Naive B cell (primary cell): ENCODE measurements at regions not wholly inside any gene's neighbourhood (a gene's known extent, or its start where the extent isn't known, plus 50 kb on each side); places are given as distances from the start of the nearest gene placed in this dataset.
A peak's percentile ranks its signal among the peaks of the same experiment; 100 is the strongest.

Experiments used
- ATAC-seq, 2 donors: fragments of 150-1000 bp; cut with Tn5 transposase; 2 replicates each; pipeline ENCODE4 v1.10.0; 2021; ENCODE audit warnings: low read depth in 2 of 2, mild to moderate bottlenecking in 2 of 2, moderate library complexity in 2 of 2
- DNase-seq: peaks from one replicate; pipeline ENCODE4 v3.0.0; 2022
- H3K27ac Mint-ChIP-seq, 6 donors: one replicate each; pipeline ENCODE4 v1.8.0; 2020 to 2022; ENCODE audit warnings: mild to moderate bottlenecking in 6 of 6, mixed read lengths in 6 of 6, moderate library complexity in 5 of 6, inconsistent platforms in 2 of 6
- H3K27me3 Mint-ChIP-seq, 3 donors: one replicate each; pipeline ENCODE4 v1.8.0; 2021 to 2022; ENCODE audit warnings: mixed read lengths in 3 of 3, mild to moderate bottlenecking in 1 of 3
- H3K36me3 Mint-ChIP-seq, 2 donors: one replicate each; pipeline ENCODE4 v1.8.0; 2020 to 2022; ENCODE audit warnings: mixed read lengths in 2 of 2, inconsistent platforms in 1 of 2, mild to moderate bottlenecking in 1 of 2
- H3K4me1 Mint-ChIP-seq, 3 donors: one replicate each; pipeline ENCODE4 v1.8.0; 2020 to 2022; ENCODE audit warnings: mixed read lengths in 3 of 3, inconsistent platforms in 1 of 3, mild to moderate bottlenecking in 1 of 3, moderate library complexity in 1 of 3
- H3K4me3 Mint-ChIP-seq, 8 donors: one replicate each; pipeline ENCODE4 v1.8.0; 2020 to 2022; ENCODE audit warnings: mild to moderate bottlenecking in 8 of 8, mixed read lengths in 8 of 8, moderate library complexity in 8 of 8, inconsistent platforms in 2 of 8
- H3K9me3 Mint-ChIP-seq, 7 donors: one replicate each; pipeline ENCODE4 v1.8.0; 2020 to 2022; ENCODE audit warnings: mixed read lengths in 7 of 7, mild to moderate bottlenecking in 5 of 7, inconsistent platforms in 2 of 7, moderate library complexity in 1 of 7

DNA sequence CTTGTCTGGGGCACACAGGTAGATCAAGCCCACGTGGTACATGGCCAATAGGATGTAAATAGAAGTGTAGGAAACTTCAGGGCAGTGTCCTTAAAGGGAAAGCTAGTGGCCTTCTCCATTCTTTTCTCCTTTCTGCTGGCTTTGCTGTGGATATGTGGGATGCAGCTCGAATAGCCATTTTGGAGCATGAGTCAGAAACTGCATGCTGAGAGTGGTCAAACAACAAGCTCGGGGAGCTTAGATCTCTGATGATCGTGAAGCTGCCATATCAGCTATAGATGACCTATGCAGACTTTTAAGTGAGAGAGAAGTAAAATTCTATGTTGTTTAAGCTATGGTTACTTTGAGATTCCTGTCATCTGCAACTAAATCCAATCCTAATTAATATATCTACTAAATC, 241.3 kb upstream of the DAAM1 start:
- no peak for ATAC-seq
- H3K4me1 Mint-ChIP-seq, result no peaks in the 10 kb centered on the region
- H3K27me3 Mint-ChIP-seq, result no peaks in the 10 kb centered on the region
- H3K9me3 Mint-ChIP-seq, result peaks cover 0 to 10% (median 3%) of the 10 kb centered on the region in 7 donors
- H3K4me3 Mint-ChIP-seq, result no peak overlapping the region
- DNase-seq, result no peak
- H3K36me3 Mint-ChIP-seq, result no peaks in the 10 kb centered on the region
- H3K27ac Mint-ChIP-seq, result no peak overlapping the region

DNA sequence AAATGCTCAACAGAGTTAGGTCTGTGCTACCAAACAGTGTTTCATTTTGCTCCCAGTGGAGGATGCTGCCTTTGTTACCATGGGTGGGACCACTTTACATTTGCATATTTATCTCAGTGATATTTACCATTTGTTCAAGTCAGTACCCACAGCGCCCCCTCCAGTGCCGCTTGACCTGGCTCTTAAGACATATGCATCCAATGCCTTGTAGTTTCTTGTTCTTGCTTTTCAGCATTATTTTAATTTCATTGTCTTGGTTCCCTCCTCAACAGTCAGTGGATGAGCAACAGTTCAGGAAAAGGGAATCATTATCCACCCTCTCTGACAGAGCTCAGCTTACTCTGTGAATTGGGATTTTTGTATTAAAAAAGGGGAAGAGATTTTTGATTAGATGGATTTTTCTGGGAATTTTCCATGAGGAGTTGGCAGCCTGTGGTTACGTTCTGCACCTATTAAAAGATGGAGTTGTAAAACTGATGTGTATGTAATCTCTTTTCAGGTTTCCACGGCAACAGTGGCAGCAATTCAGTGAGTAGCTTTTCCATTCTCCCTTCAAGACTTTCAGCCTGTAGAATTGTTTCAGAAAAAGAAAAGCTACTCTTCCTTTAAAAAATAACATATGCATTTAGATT, 240.5 kb upstream of the DAAM1 start:
- DNase-seq (no peak), ATAC-seq (no peak)
- Mint-ChIP-seq H3K36me3 (no peaks in the 10 kb centered on the region), H3K4me3 (no peak overlapping the region), H3K27me3 (no peaks in the 10 kb centered on the region), H3K27ac (no peak overlapping the region), H3K9me3 (peaks cover 0 to 13% (median 3%) of the 10 kb centered on the region in 7 donors), H3K4me1 (no peaks in the 10 kb centered on the region)

DNA sequence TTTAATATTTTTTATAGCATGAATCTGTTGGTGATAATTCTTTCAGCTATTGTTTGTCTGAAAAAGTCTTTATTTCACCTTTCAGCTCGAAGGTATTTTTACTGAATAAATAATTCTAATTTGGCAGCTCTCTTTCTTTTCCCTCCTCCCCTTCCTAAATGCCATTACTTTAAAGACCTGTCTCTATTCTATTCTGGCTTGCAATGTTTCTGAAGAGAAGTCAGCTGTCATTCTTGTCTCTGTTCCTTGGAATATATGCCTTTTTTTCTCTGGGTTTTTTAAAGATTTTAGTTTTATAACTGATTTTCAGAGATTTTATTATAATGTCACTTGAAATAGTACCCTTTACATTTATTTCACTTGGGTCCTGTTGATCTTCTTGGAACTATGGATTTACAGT, 237.9 kb upstream of the DAAM1 start:
- no peak overlapping the region for H3K4me3 Mint-ChIP-seq
- DNase-seq (no peak), ATAC-seq (no peak)
- H3K27ac Mint-ChIP-seq, result no peak overlapping the region
- H3K27me3 Mint-ChIP-seq, result peaks cover 0 to 8% (median 0%) of the 10 kb centered on the region in 3 donors
- H3K36me3 Mint-ChIP-seq, result no peaks in the 10 kb centered on the region
- peaks cover 0 to 13% (median 3%) of the 10 kb centered on the region in 7 donors for H3K9me3 Mint-ChIP-seq
- no peaks in the 10 kb centered on the region for H3K4me1 Mint-ChIP-seq

- no peak overlapping the region for H3K4me3 Mint-ChIP-seq
- H3K9me3 Mint-ChIP-seq, result peaks cover 0 to 13% (median 3%) of the 10 kb centered on the region in 7 donors
- H3K4me1 Mint-ChIP-seq, result no peaks in the 10 kb centered on the region
- H3K36me3 Mint-ChIP-seq, result no peaks in the 10 kb centered on the region
- H3K27me3 Mint-ChIP-seq, result peaks cover 0 to 12% (median 0%) of the 10 kb centered on the region in 3 donors
- H3K27ac Mint-ChIP-seq, result no peak overlapping the region
- ATAC-seq (no peak), DNase-seq (no peak)
Observed at GRCh38 chr14:58951143-58951542, 237.3 kb upstream of the DAAM1 start.

- Mint-ChIP-seq H3K4me1 (no peaks in the 10 kb centered on the region), H3K36me3 (no peaks in the 10 kb centered on the region), H3K27me3 (peaks cover 0 to 14% (median 0%) of the 10 kb centered on the region in 3 donors), H3K9me3 (peaks cover 2 to 17% (median 7%) of the 10 kb centered on the region in 7 donors), H3K27ac (peak overlapping the region in 1 of 6 donors; percentile 10), H3K4me3 (no peak overlapping the region)
- ATAC-seq, result no peak
- DNase-seq, result no peak
Observed at GRCh38 chr14:58954052-58954451, 234.4 kb upstream of the DAAM1 start.

DNA sequence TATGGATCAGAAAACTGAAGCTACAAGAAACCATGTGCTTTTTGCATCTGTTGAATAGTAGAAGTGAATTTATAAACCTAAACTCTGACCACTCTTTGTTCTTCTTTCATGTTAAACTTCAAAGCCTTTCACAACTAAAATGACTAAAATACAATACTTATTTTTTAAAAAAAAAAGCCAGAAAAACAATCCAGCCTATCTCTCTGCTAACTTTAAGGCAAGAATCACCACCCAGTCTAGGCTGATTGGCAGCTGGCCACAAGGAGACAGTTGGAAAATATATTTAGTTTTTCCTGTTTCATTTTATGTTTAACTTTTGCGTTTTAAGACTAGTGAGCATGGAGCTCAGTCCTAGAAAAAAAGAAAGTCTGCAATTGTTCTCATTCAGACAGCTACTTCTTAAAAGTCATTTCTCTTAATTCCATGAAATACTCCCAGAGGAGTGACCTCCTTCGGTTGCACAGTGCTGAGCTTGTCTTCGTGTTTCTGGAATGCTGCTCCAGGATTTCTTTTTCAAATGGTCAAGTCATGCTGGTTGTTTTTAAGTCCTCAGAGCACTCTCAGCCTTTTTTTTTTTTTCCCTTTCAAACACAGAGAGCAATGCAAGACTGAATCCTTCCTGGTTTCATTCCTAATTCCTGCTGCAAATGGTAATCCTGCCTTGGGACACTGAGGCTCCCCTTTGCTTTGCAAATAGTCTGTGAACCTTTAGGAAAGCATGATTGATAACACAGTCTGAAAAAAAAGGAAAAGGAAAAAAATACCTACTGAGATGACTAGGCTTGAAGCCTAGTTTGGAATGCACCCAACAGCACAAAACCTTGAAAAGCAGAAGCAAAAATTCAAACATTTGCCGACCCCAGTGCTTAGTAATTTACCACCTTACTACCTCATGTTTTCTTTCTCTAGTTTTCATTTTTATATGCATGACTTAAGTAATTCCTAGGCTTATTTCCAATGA, 233.3 kb upstream of the DAAM1 start:
- Mint-ChIP-seq H3K36me3 (no peaks in the 10 kb centered on the region), H3K27me3 (peaks cover 0 to 14% (median 0%) of the 10 kb centered on the region in 3 donors), H3K9me3 (peaks cover 2 to 17% (median 7%) of the 10 kb centered on the region in 7 donors), H3K27ac (no peak overlapping the region), H3K4me1 (no peaks in the 10 kb centered on the region), H3K4me3 (no peak overlapping the region)
- DNase-seq (no peak), ATAC-seq (no peak)

DNA sequence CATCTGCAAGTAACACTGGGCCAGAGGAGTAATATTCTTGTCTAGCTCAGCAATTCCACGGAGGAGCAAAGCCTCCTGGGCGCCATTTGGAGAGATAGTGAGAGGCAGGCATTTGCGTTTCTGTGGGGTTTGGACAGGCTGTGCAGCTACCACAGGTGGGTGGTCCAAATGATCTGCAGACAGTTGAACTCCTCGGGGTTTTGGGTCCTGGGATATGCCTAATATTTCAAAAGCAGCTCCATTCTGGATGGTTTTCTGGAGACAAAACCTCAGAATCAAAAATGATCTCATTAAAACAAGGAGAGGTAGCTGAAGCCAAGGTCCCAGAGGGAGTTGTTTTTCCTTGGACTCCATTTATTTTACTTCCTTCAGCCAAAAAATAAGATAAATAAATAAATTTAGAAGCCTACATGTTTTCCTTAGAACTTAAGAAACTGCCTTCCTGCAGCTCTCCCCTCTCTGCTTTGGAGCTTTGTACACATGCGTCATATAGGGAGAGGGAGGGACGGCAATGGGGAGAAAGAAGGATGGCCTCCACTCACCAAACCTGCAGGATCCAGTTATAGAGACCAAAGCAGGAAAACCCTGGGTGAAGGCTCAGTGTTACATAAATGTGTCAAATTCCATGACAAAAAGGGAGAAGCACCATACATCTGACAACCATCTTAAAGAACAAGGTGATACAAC, 227.3 kb upstream of the DAAM1 start:
- no peak for DNase-seq
- H3K4me3 Mint-ChIP-seq, result peak overlapping the region in 1 of 8 donors; percentile 53
- H3K36me3 Mint-ChIP-seq, result no peaks in the 10 kb centered on the region
- peaks cover 0 to 2% (median 0%) of the 10 kb centered on the region in 3 donors for H3K27me3 Mint-ChIP-seq
- no peak for ATAC-seq
- no peaks in the 10 kb centered on the region for H3K4me1 Mint-ChIP-seq
- H3K27ac Mint-ChIP-seq, result no peak overlapping the region
- H3K9me3 Mint-ChIP-seq, result peaks cover 0 to 8% (median 2%) of the 10 kb centered on the region in 7 donors

DNA sequence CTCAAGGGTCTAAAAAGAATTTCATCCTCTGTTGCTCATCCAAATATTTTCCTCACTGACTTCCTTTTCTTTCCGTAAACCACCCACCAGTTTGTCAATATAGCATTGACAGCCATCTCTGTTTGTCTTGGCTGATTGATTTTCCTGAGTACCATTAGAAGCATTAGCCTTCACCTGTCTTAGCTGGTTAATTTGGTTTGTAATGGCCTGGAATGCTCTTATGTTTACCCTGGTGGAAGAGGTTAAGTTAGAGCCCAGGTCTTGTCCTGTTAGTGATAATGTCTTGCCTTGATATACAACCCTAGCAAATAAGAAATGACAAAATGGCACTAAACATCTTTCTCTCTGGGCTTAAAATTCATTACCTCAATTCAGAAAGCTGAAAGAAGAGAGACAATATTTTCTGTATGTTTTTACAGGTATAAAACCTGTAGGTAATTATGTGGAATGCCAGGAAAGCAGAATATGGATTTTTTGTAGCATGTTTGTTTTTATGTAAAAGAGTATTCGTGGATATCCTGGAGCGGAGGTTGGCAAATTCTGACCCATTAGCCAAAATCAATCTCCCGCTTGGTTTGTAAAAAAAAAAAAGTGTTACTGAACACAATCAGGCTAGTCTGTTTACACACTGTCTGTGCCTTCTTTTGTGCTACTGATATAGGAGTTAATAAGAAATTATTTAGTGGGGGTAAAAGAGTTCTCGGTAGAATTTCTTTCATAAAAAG, 224.4 kb upstream of the DAAM1 start:
- ATAC-seq, result no peak
- no peak for DNase-seq
- Mint-ChIP-seq H3K27me3 (no peaks in the 10 kb centered on the region), H3K4me1 (no peaks in the 10 kb centered on the region), H3K36me3 (no peaks in the 10 kb centered on the region), H3K4me3 (no peak overlapping the region), H3K9me3 (peaks cover 0 to 2% (median 0%) of the 10 kb centered on the region in 7 donors), H3K27ac (no peak overlapping the region)

GRCh38 chr14:58964598-58964928, 223.9 kb upstream of the DAAM1 start:
- H3K27ac Mint-ChIP-seq, result no peak overlapping the region
- H3K36me3 Mint-ChIP-seq, result no peaks in the 10 kb centered on the region
- no peaks in the 10 kb centered on the region for H3K4me1 Mint-ChIP-seq
- H3K27me3 Mint-ChIP-seq, result no peaks in the 10 kb centered on the region
- peaks cover 0 to 2% (median 0%) of the 10 kb centered on the region in 7 donors for H3K9me3 Mint-ChIP-seq
- no peak overlapping the region for H3K4me3 Mint-ChIP-seq
- ATAC-seq (no peak), DNase-seq (no peak)

DNA sequence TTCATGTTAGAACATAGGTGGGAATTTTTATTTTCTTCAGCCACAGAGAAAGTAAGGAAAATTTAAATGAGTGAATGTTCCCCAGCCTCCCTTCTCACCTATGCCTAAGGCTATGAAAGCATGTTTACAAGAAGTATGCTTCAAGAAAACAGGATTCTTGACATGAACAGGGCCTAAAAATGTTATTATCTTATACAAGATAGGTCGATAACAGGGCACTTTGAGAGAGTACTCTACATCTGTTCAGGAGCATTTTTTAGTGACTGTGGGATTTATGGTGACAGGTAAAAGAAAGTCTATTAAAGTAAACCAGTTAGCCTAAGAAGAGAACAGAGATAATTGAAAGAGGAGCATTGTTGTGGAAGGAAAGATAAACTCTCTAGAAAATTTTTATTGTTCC, 222.9 kb upstream of the DAAM1 start:
- Mint-ChIP-seq H3K36me3 (no peaks in the 10 kb centered on the region), H3K4me3 (no peak overlapping the region), H3K27ac (no peak overlapping the region), H3K4me1 (no peaks in the 10 kb centered on the region), H3K27me3 (no peaks in the 10 kb centered on the region), H3K9me3 (peaks cover 0 to 2% (median 0%) of the 10 kb centered on the region in 7 donors)
- no peak for ATAC-seq
- DNase-seq, result no peak

DNA sequence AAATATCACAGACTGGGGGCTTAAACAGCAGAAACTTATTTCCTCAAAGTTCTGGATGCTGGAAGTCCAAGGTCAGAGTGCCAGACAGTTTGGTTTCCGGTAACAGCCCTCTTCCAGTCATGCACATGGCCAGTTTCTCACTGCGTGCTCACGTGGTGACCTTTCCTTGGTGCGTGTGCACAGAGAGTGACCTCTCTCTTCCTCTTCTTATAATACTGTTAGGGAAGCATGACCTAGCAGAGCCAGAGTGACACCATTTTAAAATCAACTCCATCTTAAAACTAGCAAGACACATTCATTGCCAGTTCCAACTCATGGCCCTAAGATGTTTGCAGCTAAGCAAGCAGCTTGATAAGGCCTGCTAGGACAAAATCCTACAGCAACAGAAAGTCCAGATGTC, 221.5 kb upstream of the DAAM1 start:
- ATAC-seq (no peak), DNase-seq (no peak)
- no peaks in the 10 kb centered on the region for H3K4me1 Mint-ChIP-seq
- H3K36me3 Mint-ChIP-seq, result no peaks in the 10 kb centered on the region
- no peak overlapping the region for H3K27ac Mint-ChIP-seq
- H3K4me3 Mint-ChIP-seq, result no peak overlapping the region
- H3K9me3 Mint-ChIP-seq, result peaks cover 0 to 2% (median 0%) of the 10 kb centered on the region in 7 donors
- H3K27me3 Mint-ChIP-seq, result no peaks in the 10 kb centered on the region

DNA sequence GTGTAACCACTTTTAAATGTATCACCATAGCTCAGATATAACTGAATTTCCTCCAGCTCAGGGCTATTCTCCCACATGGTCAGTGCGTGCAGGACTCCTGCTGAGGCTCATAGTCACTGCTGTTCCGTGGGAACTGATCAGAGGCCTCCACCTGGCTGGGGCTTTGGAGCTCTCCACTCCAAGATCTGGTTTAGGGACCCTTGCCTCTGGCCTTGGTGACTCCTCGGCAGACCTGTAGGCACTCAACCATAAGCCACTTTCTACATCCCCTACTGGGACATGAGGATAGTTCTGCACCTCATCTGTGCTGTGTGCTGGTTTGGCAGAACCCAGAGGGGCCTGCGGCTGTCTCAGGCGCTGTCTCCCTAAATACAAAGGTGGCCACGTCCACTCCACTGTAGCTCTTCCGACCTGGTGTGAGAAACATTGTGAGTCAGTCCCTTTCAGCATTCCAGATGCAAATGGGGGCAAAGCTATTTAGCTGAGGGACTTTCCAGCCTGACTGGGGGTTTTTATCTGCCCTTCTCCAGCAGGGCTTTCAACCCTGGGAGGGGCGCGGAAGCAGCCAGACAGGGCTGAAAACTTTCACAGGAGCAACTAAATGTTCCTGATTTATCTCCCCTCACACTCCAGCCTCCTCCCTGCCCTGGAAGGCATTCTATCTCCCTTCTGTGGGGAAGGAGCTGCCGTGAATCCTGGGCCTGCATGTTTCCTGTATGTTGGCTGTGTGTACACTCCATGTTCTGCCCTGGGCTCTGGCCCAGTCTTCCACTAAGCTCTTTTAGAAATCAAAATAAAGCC, 218.3 kb upstream of the DAAM1 start:
- no peak for DNase-seq
- Mint-ChIP-seq H3K36me3 (no peaks in the 10 kb centered on the region), H3K4me1 (no peaks in the 10 kb centered on the region), H3K27ac (no peak overlapping the region), H3K9me3 (peaks cover 0 to 2% (median 0%) of the 10 kb centered on the region in 7 donors), H3K27me3 (no peaks in the 10 kb centered on the region), H3K4me3 (no peak overlapping the region)
- no peak for ATAC-seq
